GM23338 (cell line): ENCODE measurements at regions not wholly inside any gene's neighbourhood (a gene's known extent, or its start where the extent isn't known, plus 50 kb on each side); places are given as distances from the start of the nearest gene placed in this dataset.
A peak's percentile ranks its signal among the peaks of the same experiment; 100 is the strongest.

ENCODE experiments used
- ATAC-seq: fragments of 200-7000 bp; cut with Tn5 transposase; 3 replicates; pipeline ENCODE4 v1.9.1; 2020
- DNase-seq: peaks from one replicate; pipeline ENCODE4 v3.0.0-alpha.2; 2015; ENCODE audit warnings: low spot score
- H2AFZ ChIP-seq: fragments of 200-600 bp; sonication (generic); 2 replicates; pipeline ENCODE4 v1.8.0; 2016; ENCODE audit warnings: antibody characterized with exemption, mild to moderate bottlenecking, moderate library complexity
- H3F3A ChIP-seq: fragments of 200-600 bp; sonication (generic); replicated peaks from 2 replicates; pipeline ENCODE4 v1.8.0; 2017; ENCODE audit warnings: antibody characterized with exemption, mixed run types, low read depth
- H3K27ac ChIP-seq: fragments of 200-600 bp; sonication (generic); 2 replicates; pipeline ENCODE4 v1.6.1; 2016; ENCODE audit warnings: low read depth
- H3K27me3 ChIP-seq: fragments of 200-600 bp; sonication (generic); 2 replicates; pipeline ENCODE4 v1.8.0; 2016; ENCODE audit warnings: mild to moderate bottlenecking, mixed run types, moderate library complexity; ENCODE audit not compliant: insufficient read depth
- H3K36me3 ChIP-seq: fragments of 200-600 bp; sonication (generic); 2 replicates; pipeline ENCODE4 v1.8.0; 2016; ENCODE audit warnings: mild to moderate bottlenecking; ENCODE audit not compliant: insufficient read depth
- H3K4me1 ChIP-seq: fragments of 200-600 bp; sonication (generic); 2 replicates; pipeline ENCODE4 v1.8.0; 2016; ENCODE audit warnings: mild to moderate bottlenecking, moderate library complexity; ENCODE audit not compliant: insufficient read depth
- H3K4me2 ChIP-seq: fragments of 200-600 bp; sonication (generic); 2 replicates; pipeline ENCODE4 v1.7.1; 2017; ENCODE audit warnings: mixed run types
- H3K4me3 ChIP-seq: fragments of 200-600 bp; sonication (generic); 2 replicates; pipeline ENCODE4 v1.6.1; 2016; ENCODE audit warnings: mixed run types
- H3K79me2 ChIP-seq: fragments of 200-600 bp; sonication (generic); replicated peaks from 2 replicates; pipeline ENCODE4 v1.8.0; 2017; ENCODE audit warnings: mild to moderate bottlenecking; ENCODE audit not compliant: insufficient read depth
- H3K9me2 ChIP-seq: fragments of 200-600 bp; sonication (generic); 2 replicates; pipeline ENCODE4 v1.8.0; 2017; ENCODE audit not compliant: insufficient read depth
- H4K20me1 ChIP-seq: fragments of 200-600 bp; sonication (generic); replicated peaks from 2 replicates; pipeline ENCODE4 v1.8.0; 2017; ENCODE audit warnings: mild to moderate bottlenecking; ENCODE audit not compliant: insufficient read depth
- H3K27ac Mint-ChIP-seq: 2 replicates; pipeline ENCODE4 v1.8.0; 2020; ENCODE audit warnings: inconsistent platforms, mild to moderate bottlenecking, moderate library complexity, mixed read lengths
- H3K27me3 Mint-ChIP-seq: 3 replicates; pipeline ENCODE4 v1.8.0; 2022; ENCODE audit warnings: low read depth, mild to moderate bottlenecking, moderate library complexity, mixed read lengths, inconsistent platforms; ENCODE audit not compliant: insufficient read depth, poor library complexity
- H3K36me3 Mint-ChIP-seq: 3 replicates; pipeline ENCODE4 v1.8.0; 2021; ENCODE audit warnings: low read depth, mild to moderate bottlenecking, inconsistent platforms, moderate library complexity, mixed read lengths
- H3K4me1 Mint-ChIP-seq: 3 replicates; pipeline ENCODE4 v1.8.0; 2020; ENCODE audit warnings: mild to moderate bottlenecking, inconsistent platforms, mixed read lengths
- H3K4me3 Mint-ChIP-seq: 3 replicates; pipeline ENCODE4 v1.8.0; 2021; ENCODE audit warnings: moderate library complexity, mild to moderate bottlenecking, inconsistent platforms, mixed read lengths
- H3K9me3 Mint-ChIP-seq: 3 replicates; pipeline ENCODE4 v1.8.0; 2020; ENCODE audit warnings: moderate library complexity, mild to moderate bottlenecking, inconsistent platforms, mixed read lengths
- CTCF ChIP-seq, 2 experiments: fragments of 200-600 bp in 1 of 2; sonication (generic) in 1 of 2; conservative IDR thresholded peaks; 2 replicates each; pipeline versions ENCODE4 v1.5.1 to v1.6.1; 2016 to 2017; ENCODE audit warnings: antibody characterized with exemption in 2 of 2, low read depth in 2 of 2, mild to moderate bottlenecking in 2 of 2, moderate library complexity in 1 of 2
- ETS1 ChIP-seq: IDR thresholded peaks from 2 replicates; pipeline ENCODE4 v1.6.1; 2016; ENCODE audit warnings: antibody characterized with exemption
- EZH2phosphoT487 ChIP-seq: fragments of 200-600 bp; sonication (generic); IDR thresholded peaks from one replicate; pipeline ENCODE4 v1.8.1; 2018; ENCODE audit warnings: antibody characterized with exemption; ENCODE audit not compliant: unreplicated experiment
- NANOG ChIP-seq: IDR thresholded peaks from 2 replicates; pipeline ENCODE4 v1.6.1; 2016; ENCODE audit warnings: antibody characterized with exemption, borderline replicate concordance
- REST ChIP-seq: IDR thresholded peaks from one replicate; pipeline ENCODE4 v1.6.1; 2018; ENCODE audit warnings: antibody characterized with exemption; ENCODE audit not compliant: unreplicated experiment
- STAT1 ChIP-seq: IDR thresholded peaks from one replicate; pipeline ENCODE4 v1.6.1; 2016; ENCODE audit warnings: antibody characterized with exemption; ENCODE audit not compliant: unreplicated experiment
- ZNF462 ChIP-seq: fragments of 250-450 bp; sonication (Bioruptor Pico); IDR thresholded peaks from 2 replicates; pipeline ENCODE4 v1.5.0; 2020; ENCODE audit warnings: mild to moderate bottlenecking, moderate library complexity

- no peaks in the 10 kb centered on the region for H3K79me2 ChIP-seq
- H3K9me2 ChIP-seq, result 0 out of 2 replicates have a peak, but pooled peaks cover under 1% of the 10 kb centered on the region
- Mint-ChIP-seq H3K27me3 (peaks cover 7% of the 10 kb centered on the region), H3K9me3 (no peaks in the 10 kb centered on the region), H3K36me3 (no peaks in the 10 kb centered on the region), H3K27ac (no peak overlapping the region), H3K4me1 (peaks cover 37% of the 10 kb centered on the region), H3K4me3 (no peak overlapping the region)
- no peak overlapping the region for H3K4me3 ChIP-seq
- H2AFZ ChIP-seq, result peak overlapping the region; percentile 56; the same call in 1 of the 2 replicates
- no peak for DNase-seq
- no peak overlapping the region for H3K4me2 ChIP-seq
- H4K20me1 ChIP-seq, result no peaks in the 10 kb centered on the region
- no peak for TF ChIP-seq STAT1
- H3F3A ChIP-seq, result 0 out of 2 replicates have a peak, but pooled peaks cover 5% of the 10 kb centered on the region
- no peak overlapping the region for H3K27ac ChIP-seq
- ATAC-seq, result no peak
- H3K36me3 ChIP-seq, result no peaks in the 10 kb centered on the region
- H3K4me1 ChIP-seq, result peaks cover 39% of the 10 kb centered on the region
- no peaks in the 10 kb centered on the region for H3K27me3 ChIP-seq
These were observed 347.7 kb downstream of the LPIN1 start for GRCh38 chr2:12094134-12094533.

- Histone ChIP-seq H3K36me3 (no peaks in the 10 kb centered on the region), H3K4me2 (peak overlapping the region; percentile 41), H2AFZ (no peak overlapping the region), H4K20me1 (no peaks in the 10 kb centered on the region), H3K79me2 (no peaks in the 10 kb centered on the region), H3F3A (0 out of 2 replicates have a peak, but pooled peaks cover 5% of the 10 kb centered on the region), H3K27me3 (no peaks in the 10 kb centered on the region), H3K9me2 (no peaks in the 10 kb centered on the region; the same call in 1 of the 2 replicates), H3K4me1 (peaks cover 39% of the 10 kb centered on the region), H3K27ac (peak overlapping the region; percentile 15; the same call in 1 of the 2 replicates), H3K4me3 (peak overlapping the region; percentile 9)
- Mint-ChIP-seq H3K4me1 (peaks cover 43% of the 10 kb centered on the region), H3K36me3 (no peaks in the 10 kb centered on the region), H3K4me3 (peak overlapping the region; percentile 41), H3K27me3 (no peaks in the 10 kb centered on the region), H3K9me3 (no peaks in the 10 kb centered on the region), H3K27ac (peak overlapping the region; percentile 21; the same call in 1 of the 2 replicates)
- DNase-seq (peak; percentile 81), ATAC-seq (peak; percentile 98)
- TF ChIP-seq ZNF462 (CRISPR knock-in tag) (peak; percentile 87), EZH2phosphoT487 (no peak), ETS1 (no peak), REST (no peak), NANOG (peak; percentile 63; the same call in 1 of the 2 replicates), STAT1 (no peak), CTCF (conservative IDR thresholded peaks at IDR 0.05; ENCODE audit: low read depth in 2 of 2) (no peak)
These were observed 349.8 kb downstream of the LPIN1 start for GRCh38 chr2:12096051-12096787.
